Body of pancreas (tissue), 4 donors: ENCODE measurements at regions not wholly inside any gene's neighbourhood (a gene's known extent, or its start where the extent isn't known, plus 50 kb on each side); places are given as distances from the start of the nearest gene placed in this dataset.

Experiments used
- ATAC-seq: fragments of 150-250 bp; one replicate; pipeline ENCODE4 v1.9.1; 2016
- DNase-seq, 4 donors: peaks; one replicate each; pipeline ENCODE4 v3.0.0-alpha.2; 2019
- H3K27ac ChIP-seq, 4 donors: fragments of 200-600 bp; sonication (generic); 1 replicate in 3 of 4; 2 replicates in 1 of 4; pipeline versions ENCODE4 v1.5.1 to v1.6.1; 2016 to 2019; ENCODE audit warnings: mild to moderate bottlenecking in 1 of 4, mixed read lengths in 1 of 4, moderate library complexity in 1 of 4
- H3K27me3 ChIP-seq, 2 donors: fragments of 200-600 bp; sonication (generic); one replicate each; pipeline ENCODE4 v1.6.0; 2016; ENCODE audit warnings: mild to moderate bottlenecking in 1 of 2
- H3K36me3 ChIP-seq, 2 donors: fragments of 200-600 bp; sonication (generic); replicated peaks in 1 of 2; 2 replicates each; pipeline ENCODE4 v1.5.1; 2016; ENCODE audit warnings: low read depth in 2 of 2; ENCODE audit not compliant: insufficient read depth in 1 of 2
- H3K4me1 ChIP-seq: fragments of 200-600 bp; sonication (generic); one replicate; pipeline ENCODE4 v1.6.0; 2016
- H3K4me3 ChIP-seq, 2 donors: fragments of 200-600 bp; sonication (generic); 1 replicate in 1 of 2; 2 replicates in 1 of 2; pipeline ENCODE4 v1.5.1; 2016 to 2019
- H3K9me3 ChIP-seq, 3 donors: fragments of 200-600 bp; sonication (generic); 1 replicate in 2 of 3; 2 replicates in 1 of 3; pipeline ENCODE4 v1.5.1; 2016
- CTCF ChIP-seq, 7 experiments: fragments of 450-650 bp in 4 of 7; fragments of 200-600 bp in 3 of 7; sonication (generic) in 3 of 7; IDR thresholded peaks; one replicate each; pipeline ENCODE4 v1.5.1; 2016 to 2019; ENCODE audit warnings: antibody characterized with exemption in 7 of 7
- POLR2A ChIP-seq, 3 donors: fragments of 450-650 bp; IDR thresholded peaks; one replicate each; pipeline ENCODE4 v1.6.1; 2016; ENCODE audit warnings: antibody characterized with exemption in 3 of 3, mild to moderate bottlenecking in 2 of 3
- WGBS, 2 donors: methylation state at CpG; one replicate each; pipeline ENCODE4 v1.1.5; 2017; 5-methylcytosine and 5-hydroxymethylcytosine counted together
- intact Hi-C: fragments of 100-400 bp; cut with DNase I; formaldehyde crosslinking; loops from one replicate; pipeline ENCODE4 v1.15.1; 2023

GRCh38 chr15:35680951-35681350 is 135.0 kb upstream of the DPH6 start:
- DNase-seq, result no peak
- H3K9me3 ChIP-seq, result no peaks in the 10 kb centered on the region
- H3K4me3 ChIP-seq, result no peak overlapping the region
- no peak for ATAC-seq
- WGBS, 2 donors, result 65 to 70% methylated on average over 1 of the region's 1 CpG
- no peaks in the 10 kb centered on the region for H3K4me1 ChIP-seq
- TF ChIP-seq POLR2A (IDR thresholded peaks at IDR 0.05), result no peak
- TF ChIP-seq CTCF (IDR thresholded peaks at IDR 0.05), result no peak
- H3K27ac ChIP-seq, result no peak overlapping the region
- intact Hi-C loops, result no loop called here
- no peaks in the 10 kb centered on the region for H3K36me3 ChIP-seq
- no peaks in the 10 kb centered on the region for H3K27me3 ChIP-seq

- peaks cover 16% of the 10 kb centered on the region for H3K4me1 ChIP-seq
- H3K9me3 ChIP-seq, result no peaks in the 10 kb centered on the region
- H3K36me3 ChIP-seq, result no peaks in the 10 kb centered on the region
- DNase-seq (no peak), ATAC-seq (no peak)
- intact Hi-C loops, result no loop called here
- H3K27me3 ChIP-seq, result no peaks in the 10 kb centered on the region
- TF ChIP-seq CTCF (IDR thresholded peaks at IDR 0.05) (no peak), POLR2A (IDR thresholded peaks at IDR 0.05) (no peak)
- WGBS, 2 donors, result 88 to 89% methylated on average over 1 of the region's 1 CpG
- no peak overlapping the region for H3K4me3 ChIP-seq
- H3K27ac ChIP-seq, result no peak overlapping the region
These were observed 140.4 kb upstream of the DPH6 start for GRCh38 chr15:35686347-35686746.

- Histone ChIP-seq H3K9me3 (no peaks in the 10 kb centered on the region), H3K4me3 (no peak overlapping the region), H3K27ac (no peak overlapping the region), H3K27me3 (no peaks in the 10 kb centered on the region), H3K4me1 (peaks cover 32% of the 10 kb centered on the region), H3K36me3 (no peaks in the 10 kb centered on the region)
- TF ChIP-seq POLR2A (IDR thresholded peaks at IDR 0.05) (no peak), CTCF (IDR thresholded peaks at IDR 0.05) (no peak)
- DNase-seq (no peak), ATAC-seq (no peak)
- 88 to 92% methylated on average over 6 of the region's 6 CpGs for WGBS, 2 donors
- intact Hi-C loops, result no loop called here
These were observed 143.3 kb upstream of the DPH6 start for GRCh38 chr15:35689266-35689665.

- intact Hi-C loops, result no loop called here
- H3K36me3 ChIP-seq, result no peaks in the 10 kb centered on the region
- 40 to 42% methylated on average over 1 of the region's 1 CpG for WGBS, 2 donors
- peaks cover 32% of the 10 kb centered on the region for H3K4me1 ChIP-seq
- H3K4me3 ChIP-seq, result no peak overlapping the region
- no peaks in the 10 kb centered on the region for H3K27me3 ChIP-seq
- H3K27ac ChIP-seq, result no peak overlapping the region
- TF ChIP-seq POLR2A (IDR thresholded peaks at IDR 0.05), result no peak
- DNase-seq, result no peak
- H3K9me3 ChIP-seq, result no peaks in the 10 kb centered on the region
- no peak for ATAC-seq
These were observed 144.1 kb upstream of the DPH6 start for GRCh38 chr15:35690089-35690488.

GRCh38 chr15:35690698-35691116 is 144.7 kb upstream of the DPH6 start:
- 48 to 64% methylated on average over 1 of the region's 1 CpG for WGBS, 2 donors
- TF ChIP-seq POLR2A (IDR thresholded peaks at IDR 0.05) (no peak), CTCF (IDR thresholded peaks at IDR 0.05) (no peak)

More at GRCh38 chr15:35690698-35691116, 144.7 kb upstream of the DPH6 start:
- peaks cover 32% of the 10 kb centered on the region for H3K4me1 ChIP-seq
- no peak overlapping the region for H3K4me3 ChIP-seq
- H3K36me3 ChIP-seq, result no peaks in the 10 kb centered on the region
- H3K9me3 ChIP-seq, result no peaks in the 10 kb centered on the region
- intact Hi-C loops, result no loop called here
- ATAC-seq (peak; percentile 69), DNase-seq (peak in 1 of 4 donors; percentile 35)
- peak overlapping the region; percentile 21 to 58 (median 30) for H3K27ac ChIP-seq
- no peaks in the 10 kb centered on the region for H3K27me3 ChIP-seq
